SK-N-SH (cell line): ENCODE measurements at regions not wholly inside any gene's neighbourhood (a gene's known extent, or its start where the extent isn't known, plus 50 kb on each side); places are given as distances from the start of the nearest gene placed in this dataset.
"Not testable (repeated sequence)": the region's sequence is repeated elsewhere in the genome, so short reads cannot be mapped to it uniquely, and the experiment has no call there.

ENCODE experiments used
- CHD2 ChIP-seq: fragments of 150-350 bp; IDR thresholded peaks from 2 replicates; pipeline ENCODE4 v1.6.1; 2018; ENCODE audit warnings: low read length; ENCODE audit not compliant: partially characterized antibody
- ELF1 ChIP-seq: IDR thresholded peaks from 2 replicates; pipeline ENCODE4 v1.4.0; 2012
- EZH2phosphoT487 ChIP-seq: fragments of 200-600 bp; sonication (generic); IDR thresholded peaks from 2 replicates; pipeline ENCODE4 v1.6.1; 2017; ENCODE audit warnings: low read depth, mixed run types, mild to moderate bottlenecking, antibody characterized with exemption, moderate library complexity, borderline replicate concordance
- FOSL2 ChIP-seq: IDR thresholded peaks from 2 replicates; pipeline ENCODE4 v1.4.0; 2012; ENCODE audit warnings: low read depth, mild to moderate bottlenecking, moderate library complexity, borderline replicate concordance
- GABPA ChIP-seq: IDR thresholded peaks from 2 replicates; pipeline ENCODE4 v1.4.0; 2012; ENCODE audit warnings: low read depth, mild to moderate bottlenecking
- GATA2 ChIP-seq: sonication (generic); formaldehyde crosslinking; IDR thresholded peaks from 2 replicates; pipeline ENCODE4 v1.5.0; 2020; ENCODE audit warnings: mild to moderate bottlenecking, missing genetic modification reagents
- JUND ChIP-seq: IDR thresholded peaks from 2 replicates; pipeline ENCODE4 v1.4.0; 2012
- RAD21 ChIP-seq: IDR thresholded peaks from 2 replicates; pipeline ENCODE4 v1.6.1; 2012; ENCODE audit warnings: mild to moderate bottlenecking, low read length
- SIN3A ChIP-seq: IDR thresholded peaks from 2 replicates; pipeline ENCODE4 v1.6.1; 2012; ENCODE audit warnings: low read depth, mild to moderate bottlenecking, low read length, moderate library complexity, borderline replicate concordance
- TEAD4 ChIP-seq: IDR thresholded peaks from 2 replicates; pipeline ENCODE4 v1.4.0; 2012; ENCODE audit warnings: mild to moderate bottlenecking, borderline replicate concordance; ENCODE audit not compliant: insufficient read depth
- YY1 ChIP-seq: IDR thresholded peaks from 2 replicates; pipeline ENCODE4 v1.4.0; 2012; ENCODE audit warnings: low read depth, mild to moderate bottlenecking
- TF ChIP-seq, protein P1 (sequence below): fragments of 200-600 bp; sonication (generic); IDR thresholded peaks from 2 replicates; pipeline ENCODE4 v1.6.1; 2017; ENCODE audit warnings: antibody characterized with exemption, mild to moderate bottlenecking, moderate library complexity
- TF ChIP-seq, protein P2 (sequence below): IDR thresholded peaks from 2 replicates; pipeline ENCODE4 v1.4.0; 2012; ENCODE audit warnings: low read depth
- TF ChIP-seq, protein P3 (sequence below): IDR thresholded peaks from 2 replicates; pipeline ENCODE4 v1.6.1; 2012; ENCODE audit warnings: mild to moderate bottlenecking, low read depth, low read length, moderate library complexity

DNA sequence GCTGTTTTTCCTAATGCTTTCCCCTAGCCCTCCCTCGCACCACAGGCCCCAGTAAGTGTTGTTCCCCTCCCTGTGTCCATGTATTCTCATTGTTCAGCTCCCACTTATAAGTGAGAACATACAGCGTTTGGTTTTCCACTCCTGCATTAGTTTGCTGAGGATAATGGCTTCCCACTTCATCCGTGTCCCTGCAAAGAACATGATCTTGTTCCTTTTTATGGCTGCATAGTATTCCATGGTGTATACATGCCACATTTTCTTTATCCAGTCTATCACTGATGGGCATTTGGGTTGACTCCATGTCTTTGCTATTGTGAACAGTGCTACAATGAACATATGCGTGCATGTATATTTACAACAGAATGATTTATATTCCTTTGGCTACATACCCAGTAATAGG is 99.1 kb upstream of the CCDC28A start:
- TF ChIP-seq, protein P1, sequence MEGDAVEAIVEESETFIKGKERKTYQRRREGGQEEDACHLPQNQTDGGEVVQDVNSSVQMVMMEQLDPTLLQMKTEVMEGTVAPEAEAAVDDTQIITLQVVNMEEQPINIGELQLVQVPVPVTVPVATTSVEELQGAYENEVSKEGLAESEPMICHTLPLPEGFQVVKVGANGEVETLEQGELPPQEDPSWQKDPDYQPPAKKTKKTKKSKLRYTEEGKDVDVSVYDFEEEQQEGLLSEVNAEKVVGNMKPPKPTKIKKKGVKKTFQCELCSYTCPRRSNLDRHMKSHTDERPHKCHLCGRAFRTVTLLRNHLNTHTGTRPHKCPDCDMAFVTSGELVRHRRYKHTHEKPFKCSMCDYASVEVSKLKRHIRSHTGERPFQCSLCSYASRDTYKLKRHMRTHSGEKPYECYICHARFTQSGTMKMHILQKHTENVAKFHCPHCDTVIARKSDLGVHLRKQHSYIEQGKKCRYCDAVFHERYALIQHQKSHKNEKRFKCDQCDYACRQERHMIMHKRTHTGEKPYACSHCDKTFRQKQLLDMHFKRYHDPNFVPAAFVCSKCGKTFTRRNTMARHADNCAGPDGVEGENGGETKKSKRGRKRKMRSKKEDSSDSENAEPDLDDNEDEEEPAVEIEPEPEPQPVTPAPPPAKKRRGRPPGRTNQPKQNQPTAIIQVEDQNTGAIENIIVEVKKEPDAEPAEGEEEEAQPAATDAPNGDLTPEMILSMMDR: not testable (repeated sequence)
- TF ChIP-seq FOSL2; YY1; SIN3A; JUND; CHD2; GABPA; EZH2phosphoT487; RAD21; TEAD4; GATA2 (CRISPR knock-in tag); ELF1: not testable (repeated sequence)
- TF ChIP-seq, protein P2, sequence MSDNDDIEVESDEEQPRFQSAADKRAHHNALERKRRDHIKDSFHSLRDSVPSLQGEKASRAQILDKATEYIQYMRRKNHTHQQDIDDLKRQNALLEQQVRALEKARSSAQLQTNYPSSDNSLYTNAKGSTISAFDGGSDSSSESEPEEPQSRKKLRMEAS: not testable (repeated sequence)
- TF ChIP-seq, protein P3, sequence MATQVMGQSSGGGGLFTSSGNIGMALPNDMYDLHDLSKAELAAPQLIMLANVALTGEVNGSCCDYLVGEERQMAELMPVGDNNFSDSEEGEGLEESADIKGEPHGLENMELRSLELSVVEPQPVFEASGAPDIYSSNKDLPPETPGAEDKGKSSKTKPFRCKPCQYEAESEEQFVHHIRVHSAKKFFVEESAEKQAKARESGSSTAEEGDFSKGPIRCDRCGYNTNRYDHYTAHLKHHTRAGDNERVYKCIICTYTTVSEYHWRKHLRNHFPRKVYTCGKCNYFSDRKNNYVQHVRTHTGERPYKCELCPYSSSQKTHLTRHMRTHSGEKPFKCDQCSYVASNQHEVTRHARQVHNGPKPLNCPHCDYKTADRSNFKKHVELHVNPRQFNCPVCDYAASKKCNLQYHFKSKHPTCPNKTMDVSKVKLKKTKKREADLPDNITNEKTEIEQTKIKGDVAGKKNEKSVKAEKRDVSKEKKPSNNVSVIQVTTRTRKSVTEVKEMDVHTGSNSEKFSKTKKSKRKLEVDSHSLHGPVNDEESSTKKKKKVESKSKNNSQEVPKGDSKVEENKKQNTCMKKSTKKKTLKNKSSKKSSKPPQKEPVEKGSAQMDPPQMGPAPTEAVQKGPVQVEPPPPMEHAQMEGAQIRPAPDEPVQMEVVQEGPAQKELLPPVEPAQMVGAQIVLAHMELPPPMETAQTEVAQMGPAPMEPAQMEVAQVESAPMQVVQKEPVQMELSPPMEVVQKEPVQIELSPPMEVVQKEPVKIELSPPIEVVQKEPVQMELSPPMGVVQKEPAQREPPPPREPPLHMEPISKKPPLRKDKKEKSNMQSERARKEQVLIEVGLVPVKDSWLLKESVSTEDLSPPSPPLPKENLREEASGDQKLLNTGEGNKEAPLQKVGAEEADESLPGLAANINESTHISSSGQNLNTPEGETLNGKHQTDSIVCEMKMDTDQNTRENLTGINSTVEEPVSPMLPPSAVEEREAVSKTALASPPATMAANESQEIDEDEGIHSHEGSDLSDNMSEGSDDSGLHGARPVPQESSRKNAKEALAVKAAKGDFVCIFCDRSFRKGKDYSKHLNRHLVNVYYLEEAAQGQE: not testable (repeated sequence)
